PFSK-1 (cell line): ENCODE measurements at regions not wholly inside any gene's neighbourhood (a gene's known extent, or its start where the extent isn't known, plus 50 kb on each side); places are given as distances from the start of the nearest gene placed in this dataset.

Experiments used
- FOXP2 ChIP-seq: optimal IDR thresholded peaks from 2 replicates; pipeline ENCODE3; 2011; ENCODE audit warnings: borderline replicate concordance, control low read depth, inconsistent platforms; ENCODE audit not compliant: insufficient read depth; ENCODE audit errors: extremely low read length, extremely low read depth
- POLR2AphosphoS5 ChIP-seq: IDR thresholded peaks from 2 replicates; pipeline ENCODE4 v1.6.1; 2012; ENCODE audit warnings: low read depth, mild to moderate bottlenecking, control low read depth, low read length, moderate library complexity
- REST ChIP-seq, 2 experiments: IDR thresholded peaks; 2 replicates each; pipeline versions ENCODE4 v1.6.1 to v1.8.0; 2011 to 2012; ENCODE audit warnings: low read depth in 2 of 2, low read length in 2 of 2, control low read depth in 1 of 2, inconsistent platforms in 1 of 2, mild to moderate bottlenecking in 1 of 2, moderate library complexity in 1 of 2; ENCODE audit not compliant: insufficient read depth in 1 of 2
- SIN3A ChIP-seq: IDR thresholded peaks from 2 replicates; pipeline ENCODE4 v1.6.1; 2012; ENCODE audit warnings: mild to moderate bottlenecking, low read length, moderate library complexity, borderline replicate concordance; ENCODE audit not compliant: insufficient read depth
- TAF1 ChIP-seq: IDR thresholded peaks from 2 replicates; pipeline ENCODE4 v1.6.1; 2012; ENCODE audit warnings: low read length, control low read depth, borderline replicate concordance; ENCODE audit not compliant: insufficient read depth

DNA sequence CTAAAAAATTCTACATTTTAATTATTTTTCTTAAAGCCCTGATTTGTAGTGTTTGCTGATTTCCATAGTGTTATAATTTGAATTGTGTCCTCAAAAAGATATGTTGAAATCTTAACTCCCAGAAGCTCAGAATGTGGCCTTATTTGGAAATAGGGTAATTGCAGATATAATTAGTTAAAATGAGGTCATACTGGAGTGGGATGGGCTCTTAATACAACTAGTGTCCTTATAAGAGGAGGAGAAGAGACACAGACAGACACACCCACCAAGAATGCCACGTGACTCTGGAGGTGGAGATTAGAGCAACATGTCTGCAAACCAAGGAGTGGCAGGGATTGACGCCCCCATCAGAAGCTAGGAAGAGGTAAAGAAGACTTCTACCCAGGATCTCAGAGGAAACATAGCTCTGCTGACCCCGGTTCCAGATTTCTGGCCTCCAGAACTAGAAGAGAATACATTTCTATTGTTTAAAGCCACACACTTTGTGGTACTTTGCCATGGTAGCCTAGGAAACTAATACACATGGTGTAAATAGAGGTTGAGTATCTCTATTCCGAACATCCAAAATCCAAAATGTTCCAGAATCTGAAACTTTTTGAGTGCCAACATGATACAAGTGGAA is 70.5 kb upstream of the IRF2 start:
- no peak for TF ChIP-seq SIN3A
- TF ChIP-seq TAF1: no peak
- TF ChIP-seq POLR2AphosphoS5: no peak
- no peak for TF ChIP-seq REST (IDR thresholded peaks at IDR 0.05; ENCODE audit: insufficient read depth in 1 of 2, low read depth in 2 of 2, low read length in 2 of 2)

DNA sequence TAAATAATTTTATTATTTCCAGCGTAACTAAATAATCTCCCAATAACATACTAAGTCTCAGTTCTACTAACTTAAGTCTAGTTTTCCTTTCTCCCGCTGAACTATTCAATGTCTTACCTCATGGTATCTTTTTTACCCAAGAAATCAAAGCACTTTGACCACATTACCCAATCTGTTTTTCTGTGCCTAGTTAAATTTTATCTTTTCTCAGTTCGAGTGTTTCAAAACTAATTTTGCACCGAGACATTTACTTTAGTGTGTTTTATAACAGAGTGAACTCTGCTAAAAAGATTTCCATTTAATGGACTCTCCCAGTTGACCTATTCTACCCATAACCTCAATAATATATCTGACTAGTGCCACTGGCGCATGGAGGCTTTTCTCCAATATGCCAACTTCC is 67.6 kb upstream of the IRF2 start:
- TF ChIP-seq TAF1: no peak
- no peak for TF ChIP-seq REST (IDR thresholded peaks at IDR 0.05; ENCODE audit: insufficient read depth in 1 of 2, low read depth in 2 of 2, low read length in 2 of 2)
- TF ChIP-seq SIN3A: no peak
- TF ChIP-seq FOXP2: no peak

DNA sequence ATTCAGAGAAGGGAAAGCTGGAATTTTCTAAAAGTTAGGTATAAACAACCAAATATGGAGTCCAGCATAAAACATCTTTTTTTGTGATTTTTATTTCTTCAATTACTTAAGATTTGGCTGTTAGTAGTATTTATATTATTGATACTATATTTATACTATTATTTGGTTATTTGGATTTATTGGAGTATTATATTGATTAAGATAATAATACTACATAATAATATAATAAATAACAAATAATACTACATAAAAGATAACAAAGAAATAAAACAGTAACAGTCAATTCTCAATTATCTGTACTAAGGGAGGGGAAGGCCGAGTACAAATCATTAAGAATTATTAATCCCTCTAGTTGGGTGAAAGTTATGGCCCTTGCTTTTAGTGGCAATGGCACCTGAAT is 66.0 kb upstream of the IRF2 start:
- TF ChIP-seq TAF1 (no peak), FOXP2 (no peak), REST (IDR thresholded peaks at IDR 0.05; ENCODE audit: insufficient read depth in 1 of 2, low read depth in 2 of 2, low read length in 2 of 2) (no peak), POLR2AphosphoS5 (no peak), SIN3A (no peak)

GRCh38 chr4:184538023-184538599 is 63.8 kb upstream of the IRF2 start:
- TF ChIP-seq POLR2AphosphoS5 (no peak), REST (IDR thresholded peaks at IDR 0.05; ENCODE audit: insufficient read depth in 1 of 2, low read depth in 2 of 2, low read length in 2 of 2) (no peak), FOXP2 (no peak), TAF1 (no peak), SIN3A (no peak)
